ENCODE measurements at regions not wholly inside any gene's neighbourhood (a gene's known extent, or its start where the extent isn't known, plus 50 kb on each side); places are given as distances from the start of the nearest gene placed in this dataset.

- no peaks in the 10 kb centered on the region for H3K9me3 ChIP-seq (replicated peaks; ENCODE audit: low read length)
- H3K36me3 ChIP-seq (ENCODE audit: insufficient read depth, low read length), result no peaks in the 10 kb centered on the region
- H3K4me3 ChIP-seq (ENCODE audit: low read length), result no peak overlapping the region
- H3K4me1 ChIP-seq (ENCODE audit: control insufficient read depth, insufficient read depth, low read length), result no peaks in the 10 kb centered on the region
- H3K9ac ChIP-seq (ENCODE audit: low read depth, low read length), result no peak overlapping the region
- no peaks in the 10 kb centered on the region for H3K27me3 ChIP-seq (ENCODE audit: control insufficient read depth, insufficient read depth, low read length)
- no peak overlapping the region for H3K4me2 ChIP-seq (ENCODE audit: low read length)
Observed at GRCh38 chr14:81633496-81633895, 99.8 kb upstream of the SEL1L start.

DNA sequence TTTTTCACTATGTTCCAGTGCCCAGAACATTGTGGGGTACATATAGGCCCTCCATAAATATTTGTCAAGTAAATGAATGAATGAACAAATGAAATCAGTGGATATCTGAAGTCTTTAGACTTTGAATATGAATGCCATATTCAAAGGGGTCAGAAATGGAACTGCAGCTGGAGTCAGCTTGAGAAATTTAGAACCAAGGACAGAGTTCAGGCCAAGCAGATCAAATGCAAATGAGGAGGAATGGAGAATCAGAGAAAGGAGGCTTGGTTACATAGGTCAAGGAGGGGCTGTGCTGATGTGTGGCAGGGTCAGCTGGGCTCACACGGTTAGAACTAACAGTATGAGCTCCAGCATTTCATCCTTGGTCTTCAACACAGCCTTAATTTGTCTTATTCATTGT, 104.0 kb upstream of the SEL1L start:
- H3K4me2 ChIP-seq (ENCODE audit: low read length), result no peak overlapping the region
- H3K27me3 ChIP-seq (ENCODE audit: control insufficient read depth, insufficient read depth, low read length), result no peaks in the 10 kb centered on the region
- no peak overlapping the region for H3K9ac ChIP-seq (ENCODE audit: low read depth, low read length)
- no peaks in the 10 kb centered on the region for H3K9me3 ChIP-seq (replicated peaks; ENCODE audit: low read length)
- H3K36me3 ChIP-seq (ENCODE audit: insufficient read depth, low read length), result no peaks in the 10 kb centered on the region
- H3K4me1 ChIP-seq (ENCODE audit: control insufficient read depth, insufficient read depth, low read length), result no peaks in the 10 kb centered on the region
- H3K4me3 ChIP-seq (ENCODE audit: low read length), result no peak overlapping the region

DNA sequence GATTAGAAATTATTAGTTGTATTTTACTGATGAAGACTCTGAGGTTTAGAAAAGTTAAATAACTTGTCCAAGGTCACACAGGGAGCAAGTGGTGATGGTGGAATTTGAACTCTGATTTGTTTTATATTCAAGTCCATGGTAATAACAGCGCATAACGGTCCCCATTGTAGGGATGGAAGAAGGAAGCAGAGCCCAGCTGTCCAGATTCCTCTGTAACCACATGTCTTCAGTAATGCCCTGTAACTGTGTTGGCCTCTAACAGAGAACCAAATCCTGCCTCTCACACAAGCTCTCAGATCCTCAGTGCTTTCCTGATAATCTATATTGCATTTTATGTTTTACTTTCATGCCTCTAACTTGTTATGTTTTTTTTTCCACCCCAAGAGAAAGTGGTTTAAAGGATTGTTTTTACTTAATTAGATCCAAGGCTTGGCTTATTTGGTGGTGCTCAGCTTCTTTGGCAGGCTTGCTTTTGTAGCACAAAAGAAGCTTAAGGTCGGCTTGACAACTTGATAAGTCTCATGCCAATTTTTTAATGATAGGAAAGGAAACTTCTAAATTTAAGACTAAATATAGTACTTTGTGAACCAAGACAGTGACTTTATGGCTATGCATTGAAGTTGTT, 105.1 kb upstream of the SEL1L start:
- no peak overlapping the region for H3K4me3 ChIP-seq (ENCODE audit: low read length)
- H3K9ac ChIP-seq (ENCODE audit: low read depth, low read length), result no peak overlapping the region
- H3K4me1 ChIP-seq (ENCODE audit: control insufficient read depth, insufficient read depth, low read length), result no peaks in the 10 kb centered on the region
- H3K36me3 ChIP-seq (ENCODE audit: insufficient read depth, low read length), result no peaks in the 10 kb centered on the region
- peaks cover 4% of the 10 kb centered on the region for H3K9me3 ChIP-seq (replicated peaks; ENCODE audit: low read length)
- H3K4me2 ChIP-seq (ENCODE audit: low read length), result no peak overlapping the region
- H3K27me3 ChIP-seq (ENCODE audit: control insufficient read depth, insufficient read depth, low read length), result no peaks in the 10 kb centered on the region

- H3K4me3 ChIP-seq (ENCODE audit: low read length), result no peak overlapping the region
- H3K4me1 ChIP-seq (ENCODE audit: control insufficient read depth, insufficient read depth, low read length), result no peaks in the 10 kb centered on the region
- no peak overlapping the region for H3K4me2 ChIP-seq (ENCODE audit: low read length)
- peaks cover 2% of the 10 kb centered on the region for H3K9me3 ChIP-seq (replicated peaks; ENCODE audit: low read length)
- no peak overlapping the region for H3K9ac ChIP-seq (ENCODE audit: low read depth, low read length)
- no peaks in the 10 kb centered on the region for H3K27me3 ChIP-seq (ENCODE audit: control insufficient read depth, insufficient read depth, low read length)
- no peaks in the 10 kb centered on the region for H3K36me3 ChIP-seq (ENCODE audit: insufficient read depth, low read length)
Observed at GRCh38 chr14:81653626-81654025, 120.0 kb upstream of the SEL1L start.

DNA sequence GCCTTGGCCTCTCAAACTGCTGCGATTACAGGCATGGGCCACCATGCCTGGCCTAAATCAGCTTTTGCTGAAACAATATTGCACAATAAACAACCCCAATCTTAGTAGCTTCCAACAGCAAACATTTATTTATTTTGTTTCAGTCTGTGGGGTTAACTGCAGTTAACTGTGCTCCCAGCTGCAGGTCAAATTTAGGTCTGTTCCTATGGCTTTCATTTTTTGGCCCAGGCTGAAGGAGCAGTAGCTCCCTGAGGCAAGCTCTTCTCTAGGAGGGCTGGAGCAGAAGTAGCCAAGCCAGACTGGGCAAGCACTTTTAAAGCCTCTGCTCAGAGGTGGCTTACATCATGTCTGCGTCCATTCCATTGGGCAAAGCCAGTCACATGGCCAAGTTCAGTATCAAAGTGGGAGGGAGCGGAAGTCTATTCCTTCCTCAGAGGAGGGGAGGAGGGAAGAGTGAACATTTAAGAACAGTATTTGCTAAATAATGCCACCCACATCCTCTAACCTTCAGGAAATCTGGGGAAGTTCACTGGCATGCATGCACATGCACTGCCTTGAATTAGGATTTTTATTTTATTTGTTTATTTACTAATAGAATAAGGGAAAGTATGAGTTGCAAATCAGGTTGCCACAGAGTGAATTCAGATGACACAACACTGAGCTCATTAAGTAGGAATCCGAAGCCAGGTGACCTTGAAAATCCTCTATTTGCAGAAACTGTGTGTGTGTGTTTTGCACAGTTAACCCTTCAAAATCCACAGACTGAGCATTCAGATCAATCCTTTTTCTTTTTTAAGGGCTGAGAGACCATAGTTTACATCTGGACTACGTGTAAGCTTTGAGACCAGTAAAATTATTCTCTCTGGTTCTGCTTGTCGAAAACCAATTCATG, 122.0 kb upstream of the SEL1L start:
- no peak overlapping the region for H3K9ac ChIP-seq (ENCODE audit: low read depth, low read length)
- H3K36me3 ChIP-seq (ENCODE audit: insufficient read depth, low read length), result no peaks in the 10 kb centered on the region
- H3K4me2 ChIP-seq (ENCODE audit: low read length), result no peak overlapping the region
- H3K9me3 ChIP-seq (replicated peaks; ENCODE audit: low read length), result no peaks in the 10 kb centered on the region
- no peaks in the 10 kb centered on the region for H3K27me3 ChIP-seq (ENCODE audit: control insufficient read depth, insufficient read depth, low read length)
- H3K4me1 ChIP-seq (ENCODE audit: control insufficient read depth, insufficient read depth, low read length), result no peaks in the 10 kb centered on the region
- H3K4me3 ChIP-seq (ENCODE audit: low read length), result no peak overlapping the region

DNA sequence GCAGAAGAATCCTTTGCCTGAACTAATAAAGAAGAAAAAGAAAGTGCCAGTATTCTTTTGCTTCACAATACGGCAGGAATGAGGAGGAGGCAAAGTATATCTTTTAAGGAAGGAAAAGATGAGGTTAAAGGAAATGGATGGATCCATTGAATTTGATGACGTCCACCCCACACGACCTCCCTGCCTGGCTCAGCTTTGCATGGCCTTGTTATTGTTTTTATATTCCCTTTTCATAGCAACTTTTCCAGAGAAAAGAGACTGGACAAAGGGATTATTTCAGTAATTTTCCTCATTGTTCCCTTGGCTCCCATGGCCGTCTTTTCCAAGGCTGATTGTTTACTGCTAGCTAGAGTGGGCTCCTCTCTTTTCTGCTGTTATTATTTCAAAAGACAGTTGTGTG, 123.2 kb upstream of the SEL1L start:
- Histone ChIP-seq H3K27me3 (ENCODE audit: control insufficient read depth, insufficient read depth, low read length) (no peaks in the 10 kb centered on the region), H3K9ac (ENCODE audit: low read depth, low read length) (no peak overlapping the region), H3K4me2 (ENCODE audit: low read length) (no peak overlapping the region), H3K4me3 (ENCODE audit: low read length) (no peak overlapping the region), H3K9me3 (replicated peaks; ENCODE audit: low read length) (no peaks in the 10 kb centered on the region), H3K36me3 (ENCODE audit: insufficient read depth, low read length) (no peaks in the 10 kb centered on the region), H3K4me1 (ENCODE audit: control insufficient read depth, insufficient read depth, low read length) (no peaks in the 10 kb centered on the region)

DNA sequence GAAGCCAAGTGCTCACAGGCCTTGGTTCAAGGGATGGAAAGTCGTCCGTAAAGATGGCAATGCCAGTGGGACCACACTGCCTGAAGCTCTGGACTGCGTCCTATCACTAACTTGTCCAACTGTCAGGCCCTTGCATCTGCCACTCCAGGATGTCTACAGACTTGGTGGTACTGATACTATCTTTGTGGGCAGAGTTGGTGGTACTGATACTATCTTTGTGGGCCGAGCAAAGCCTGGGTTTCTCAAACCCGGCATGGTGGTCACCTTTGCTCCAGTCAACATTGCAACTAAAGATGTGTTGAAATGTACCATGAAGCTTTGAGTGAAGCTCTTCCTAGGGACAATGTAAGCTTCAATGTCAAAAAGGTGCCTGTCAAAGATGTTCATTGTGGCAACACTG, 128.4 kb upstream of the SEL1L start:
- H3K36me3 ChIP-seq (ENCODE audit: insufficient read depth, low read length), result no peaks in the 10 kb centered on the region
- H3K27me3 ChIP-seq (ENCODE audit: control insufficient read depth, insufficient read depth, low read length), result no peaks in the 10 kb centered on the region
- no peak overlapping the region for H3K9ac ChIP-seq (ENCODE audit: low read depth, low read length)
- no peak overlapping the region for H3K4me2 ChIP-seq (ENCODE audit: low read length)
- H3K4me3 ChIP-seq (ENCODE audit: low read length), result no peak overlapping the region
- no peaks in the 10 kb centered on the region for H3K4me1 ChIP-seq (ENCODE audit: control insufficient read depth, insufficient read depth, low read length)
- H3K9me3 ChIP-seq (replicated peaks; ENCODE audit: low read length), result no peaks in the 10 kb centered on the region

GRCh38 chr14:81662570-81663197, 129.0 kb upstream of the SEL1L start:
- no peaks in the 10 kb centered on the region for H3K27me3 ChIP-seq (ENCODE audit: control insufficient read depth, insufficient read depth, low read length)
- H3K4me2 ChIP-seq (ENCODE audit: low read length), result no peak overlapping the region
- no peak overlapping the region for H3K4me3 ChIP-seq (ENCODE audit: low read length)
- H3K4me1 ChIP-seq (ENCODE audit: control insufficient read depth, insufficient read depth, low read length), result no peaks in the 10 kb centered on the region
- no peaks in the 10 kb centered on the region for H3K36me3 ChIP-seq (ENCODE audit: insufficient read depth, low read length)
- H3K9ac ChIP-seq (ENCODE audit: low read depth, low read length), result no peak overlapping the region
- no peaks in the 10 kb centered on the region for H3K9me3 ChIP-seq (replicated peaks; ENCODE audit: low read length)

DNA sequence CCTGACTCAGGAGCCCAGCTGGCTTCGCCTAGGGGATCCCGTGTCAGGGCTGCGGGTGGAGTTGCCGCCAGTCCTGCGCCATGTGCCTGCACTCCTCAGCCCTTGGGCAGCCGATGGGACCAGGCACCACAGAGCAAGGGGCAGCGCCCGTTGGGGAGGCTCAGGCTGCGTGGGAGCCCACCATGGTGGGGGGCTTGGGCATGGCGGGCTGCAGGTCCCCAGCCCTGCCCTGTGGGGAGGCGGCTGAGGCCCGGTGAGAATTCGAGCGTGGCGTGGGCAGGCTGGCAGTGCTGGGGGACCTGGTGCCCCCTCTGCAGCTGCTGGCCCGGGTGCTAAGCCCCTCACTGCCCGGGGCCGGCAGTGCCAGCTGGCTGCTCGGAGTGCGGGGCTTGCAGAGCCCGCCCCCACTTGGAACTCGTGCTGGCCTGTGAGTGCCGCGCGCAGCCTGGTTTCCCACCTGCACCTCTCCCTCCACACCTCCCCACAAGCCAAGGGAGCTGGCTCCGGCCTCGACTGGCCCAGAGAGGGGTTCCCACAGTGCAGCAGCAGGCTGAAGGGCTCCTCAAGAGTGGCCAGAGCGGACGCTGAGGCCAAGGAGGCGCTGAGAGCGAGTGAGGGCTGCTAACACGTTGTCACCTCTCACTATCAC, 135.1 kb upstream of the SEL1L start:
- H3K27me3 ChIP-seq (ENCODE audit: control insufficient read depth, insufficient read depth, low read length), result no peaks in the 10 kb centered on the region
- no peak overlapping the region for H3K4me3 ChIP-seq (ENCODE audit: low read length)
- no peaks in the 10 kb centered on the region for H3K36me3 ChIP-seq (ENCODE audit: insufficient read depth, low read length)
- H3K9ac ChIP-seq (ENCODE audit: low read depth, low read length), result no peak overlapping the region
- no peaks in the 10 kb centered on the region for H3K9me3 ChIP-seq (replicated peaks; ENCODE audit: low read length)
- no peaks in the 10 kb centered on the region for H3K4me1 ChIP-seq (ENCODE audit: control insufficient read depth, insufficient read depth, low read length)
- no peak overlapping the region for H3K4me2 ChIP-seq (ENCODE audit: low read length)

GRCh38 chr14:81669308-81669707, 135.7 kb upstream of the SEL1L start:
- no peak overlapping the region for H3K9ac ChIP-seq (ENCODE audit: low read depth, low read length)
- no peaks in the 10 kb centered on the region for H3K27me3 ChIP-seq (ENCODE audit: control insufficient read depth, insufficient read depth, low read length)
- no peak overlapping the region for H3K4me3 ChIP-seq (ENCODE audit: low read length)
- H3K4me2 ChIP-seq (ENCODE audit: low read length), result no peak overlapping the region
- H3K4me1 ChIP-seq (ENCODE audit: control insufficient read depth, insufficient read depth, low read length), result no peaks in the 10 kb centered on the region
- H3K9me3 ChIP-seq (replicated peaks; ENCODE audit: low read length), result no peaks in the 10 kb centered on the region
- H3K36me3 ChIP-seq (ENCODE audit: insufficient read depth, low read length), result no peaks in the 10 kb centered on the region

DNA sequence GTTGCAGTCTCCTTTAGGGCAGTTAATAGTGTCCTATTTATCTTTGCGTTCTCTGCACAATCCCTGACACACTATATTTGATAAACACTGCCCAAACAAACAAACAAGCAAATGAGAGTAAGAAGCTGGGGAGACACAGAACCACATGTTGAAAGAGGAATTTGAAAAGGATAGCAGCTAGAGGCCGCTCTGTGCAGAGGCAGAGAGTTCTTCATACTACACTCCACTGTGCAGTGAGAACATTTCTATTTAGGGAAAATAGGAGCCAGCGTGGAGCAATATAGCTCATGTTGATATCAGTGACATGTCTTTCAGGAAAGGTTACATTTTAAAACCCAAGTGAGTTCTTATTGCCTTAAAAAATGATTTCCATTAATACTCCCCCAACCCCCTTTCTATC, 140.3 kb upstream of the SEL1L start:
- Histone ChIP-seq H3K36me3 (ENCODE audit: insufficient read depth, low read length) (no peaks in the 10 kb centered on the region), H3K27me3 (ENCODE audit: control insufficient read depth, insufficient read depth, low read length) (no peaks in the 10 kb centered on the region), H3K4me3 (ENCODE audit: low read length) (no peak overlapping the region), H3K9me3 (replicated peaks; ENCODE audit: low read length) (no peaks in the 10 kb centered on the region), H3K4me2 (ENCODE audit: low read length) (no peak overlapping the region), H3K9ac (ENCODE audit: low read depth, low read length) (no peak overlapping the region), H3K4me1 (ENCODE audit: control insufficient read depth, insufficient read depth, low read length) (no peaks in the 10 kb centered on the region)
